NCI-H2107 treated with DMSO at 0.1 percent for 48 hours (cell line): ENCODE measurements at regions not wholly inside any gene's neighbourhood (a gene's known extent, or its start where the extent isn't known, plus 50 kb on each side); places are given as distances from the start of the nearest gene placed in this dataset.

Experiments
- DNase-seq: peaks from one replicate; lab custom pipeline; 2025; ENCODE audit not compliant: unreplicated experiment; lab: John Stamatoyannopoulos, UW

- DNase-seq = no peak
Observed at GRCh38 chr15:35168464-35168863, 83.4 kb upstream of the NANOGP8 start.

GRCh38 chr15:35167675-35168074, 82.6 kb upstream of the NANOGP8 start:
- no peak for DNase-seq

DNA sequence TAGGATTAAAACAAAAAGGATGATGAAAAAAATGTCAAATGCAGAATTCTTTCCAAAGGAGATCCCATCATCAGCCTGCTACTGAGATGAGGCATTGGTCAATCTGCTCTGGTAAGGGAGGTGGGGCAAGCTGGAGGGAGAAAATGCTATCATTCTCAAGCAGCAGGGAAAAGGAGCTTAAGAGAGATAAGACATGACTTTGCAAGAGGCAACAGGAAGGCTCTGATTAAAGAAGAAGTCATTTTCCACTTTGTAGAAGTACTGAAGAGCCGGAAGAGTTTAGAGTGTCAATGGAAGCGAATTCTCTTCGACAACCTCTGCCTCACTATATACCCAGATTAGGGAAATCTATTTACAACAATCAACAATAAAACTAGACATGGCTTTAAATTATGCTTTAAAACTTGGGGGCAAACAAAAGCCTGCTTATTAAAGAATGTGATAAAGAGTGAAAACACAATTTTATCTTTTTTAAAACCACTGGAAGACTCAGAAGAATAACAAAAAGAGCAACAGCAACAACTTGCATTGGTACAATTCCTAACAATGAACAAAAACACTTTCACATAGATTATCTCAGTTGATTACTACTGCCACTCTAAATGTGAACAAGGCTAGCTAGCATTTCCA, 81.8 kb upstream of the NANOGP8 start:
- DNase-seq = no peak

- DNase-seq = no peak
Observed at GRCh38 chr15:35161694-35162093, 76.6 kb upstream of the NANOGP8 start.

DNA sequence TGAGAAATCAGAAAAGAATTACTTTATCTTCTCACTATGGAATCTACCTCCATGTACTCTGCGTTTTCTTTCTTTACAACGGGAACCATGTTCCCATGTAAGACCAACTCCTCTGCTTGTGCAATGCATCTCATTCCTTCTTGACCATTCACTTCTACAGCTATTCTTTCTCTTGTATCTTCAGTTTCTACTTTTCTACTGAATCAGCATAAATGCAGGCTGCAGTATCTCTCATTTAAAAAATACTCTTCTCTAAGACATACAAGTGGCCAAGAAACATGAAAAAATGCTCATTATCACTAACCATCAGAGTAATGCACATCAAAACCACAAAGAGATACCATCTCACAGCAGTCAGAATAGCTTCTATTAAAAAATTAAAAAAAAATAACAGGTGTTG, 74.1 kb upstream of the NANOGP8 start:
- DNase-seq = no peak

DNA sequence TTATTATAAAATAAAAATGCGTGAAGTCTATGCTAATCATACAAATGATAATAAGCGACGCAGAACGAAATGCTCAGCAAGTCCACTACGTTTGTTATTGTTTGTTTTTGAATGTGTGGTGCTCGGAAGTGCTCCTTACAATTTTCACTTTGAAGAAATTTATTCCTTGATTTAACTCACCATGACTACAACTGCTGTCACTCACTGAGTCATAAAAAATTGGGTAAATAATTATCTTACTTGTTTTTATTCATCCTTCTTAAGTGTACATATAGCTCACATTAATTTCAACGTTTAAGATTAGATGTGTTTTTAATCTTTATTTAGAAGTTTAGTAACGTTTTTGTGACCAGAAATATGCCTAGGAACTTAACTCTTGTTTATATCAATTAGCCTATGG, 66.7 kb upstream of the NANOGP8 start:
- DNase-seq = no peak

- DNase-seq = no peak
Observed at GRCh38 chr15:35151381-35151780, 66.3 kb upstream of the NANOGP8 start.

GRCh38 chr15:35150361-35150760, 65.3 kb upstream of the NANOGP8 start:
- DNase-seq = no peak

DNA sequence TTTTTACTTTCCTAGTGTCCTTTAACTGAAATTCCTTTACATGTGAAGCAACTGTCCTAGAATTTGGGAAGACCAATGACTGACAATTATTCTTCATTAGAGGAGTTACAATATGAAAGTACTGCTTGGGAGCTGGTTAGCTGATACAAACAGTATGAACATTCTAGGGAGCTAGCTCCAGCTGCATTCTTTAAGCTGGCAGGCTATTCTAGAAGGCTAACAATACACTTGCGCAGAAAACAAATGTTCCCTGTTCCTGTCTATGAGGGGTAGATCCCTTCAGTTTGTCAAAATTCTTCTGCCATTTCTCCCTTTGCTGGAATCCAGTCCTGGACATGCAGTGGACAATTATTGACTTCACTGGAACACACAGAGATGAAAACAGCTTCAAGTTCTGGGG, 60.2 kb upstream of the NANOGP8 start:
- no peak for DNase-seq

- no peak for DNase-seq
Observed at GRCh38 chr15:35142578-35142977, 57.5 kb upstream of the NANOGP8 start.

GRCh38 chr15:35141743-35142471, 56.8 kb upstream of the NANOGP8 start:
- no peak for DNase-seq

DNA sequence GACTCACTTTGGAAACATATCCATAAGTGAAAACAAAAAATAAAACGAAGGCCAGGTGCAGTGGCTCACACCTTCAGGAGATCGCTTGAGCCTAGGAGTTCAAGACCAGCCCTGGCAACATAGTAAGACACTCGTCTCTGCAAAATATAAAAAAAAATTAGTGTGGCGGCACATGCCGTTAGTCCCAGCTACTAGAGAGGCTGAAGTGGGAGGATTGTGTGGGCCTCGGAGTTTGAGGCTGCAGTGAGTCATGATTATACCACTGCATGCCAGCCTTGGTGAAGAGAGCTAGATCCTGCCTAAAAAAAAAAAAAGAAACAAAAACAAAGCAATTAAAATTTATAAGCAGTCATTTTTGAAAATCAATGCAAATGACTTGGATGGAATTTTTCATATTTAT, 54.7 kb upstream of the NANOGP8 start:
- no peak for DNase-seq

DNA sequence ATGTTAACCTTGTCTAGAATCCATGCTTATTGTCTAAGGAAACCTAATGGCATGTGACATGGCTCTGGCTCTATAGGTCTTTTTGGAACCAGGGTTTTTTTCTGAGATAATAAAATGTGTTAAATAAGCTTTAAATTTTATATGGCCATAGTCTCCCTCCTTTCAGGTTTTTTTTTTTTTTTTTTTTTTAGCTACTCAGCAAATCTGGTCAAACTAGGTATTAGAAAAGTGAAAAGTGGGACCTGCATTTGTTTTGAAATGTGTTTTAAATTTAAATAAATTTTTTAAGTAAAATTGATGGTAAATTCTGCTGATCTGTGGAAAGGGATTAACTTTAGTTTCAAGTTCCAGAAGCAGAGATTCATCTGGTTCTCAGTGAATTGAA, 52.1 kb upstream of the NANOGP8 start:
- DNase-seq = no peak

GRCh38 chr15:35136321-35137189, 51.5 kb upstream of the NANOGP8 start:
- no peak for DNase-seq
